ENCODE measurements at regions not wholly inside any gene's neighbourhood (a gene's known extent, or its start where the extent isn't known, plus 50 kb on each side); places are given as distances from the start of the nearest gene placed in this dataset.

GRCh38 chr12:25833657-25834056 is 124.8 kb upstream of the RASSF8 start:
- no peak for TF ChIP-seq CTCF (IDR thresholded peaks at IDR 0.05; ENCODE audit: unreplicated experiment)
- peaks cover 2% of the 10 kb centered on the region for H3K4me1 Mint-ChIP-seq (ENCODE audit: low read depth)
- peaks cover 12% of the 10 kb centered on the region for H3K9me3 Mint-ChIP-seq (ENCODE audit: low read depth)
- DNase-seq (ENCODE audit: low spot score, unreplicated experiment), result no peak
- no peak overlapping the region for H3K27ac Mint-ChIP-seq
- H3K27me3 Mint-ChIP-seq, result peaks cover 3% of the 10 kb centered on the region
- no peak overlapping the region for H3K4me3 Mint-ChIP-seq (ENCODE audit: low read depth)
- no peaks in the 10 kb centered on the region for H3K36me3 Mint-ChIP-seq (ENCODE audit: insufficient read depth)

GRCh38 chr12:25835385-25835784 is 123.1 kb upstream of the RASSF8 start:
- Mint-ChIP-seq H3K4me3 (ENCODE audit: low read depth) (no peak overlapping the region), H3K27ac (no peak overlapping the region), H3K9me3 (ENCODE audit: low read depth) (peaks cover 12% of the 10 kb centered on the region), H3K27me3 (no peaks in the 10 kb centered on the region), H3K36me3 (ENCODE audit: insufficient read depth) (no peaks in the 10 kb centered on the region), H3K4me1 (ENCODE audit: low read depth) (peaks cover 2% of the 10 kb centered on the region)
- no peak for TF ChIP-seq CTCF (IDR thresholded peaks at IDR 0.05; ENCODE audit: unreplicated experiment)
- DNase-seq (ENCODE audit: low spot score, unreplicated experiment), result no peak

GRCh38 chr12:25838007-25838406 is 120.5 kb upstream of the RASSF8 start:
- Mint-ChIP-seq H3K27me3 (no peaks in the 10 kb centered on the region), H3K4me1 (ENCODE audit: low read depth) (peaks cover 4% of the 10 kb centered on the region), H3K36me3 (ENCODE audit: insufficient read depth) (no peaks in the 10 kb centered on the region), H3K4me3 (ENCODE audit: low read depth) (no peak overlapping the region), H3K27ac (no peak overlapping the region), H3K9me3 (ENCODE audit: low read depth) (peaks cover 12% of the 10 kb centered on the region)
- DNase-seq (ENCODE audit: low spot score, unreplicated experiment), result no peak
- TF ChIP-seq CTCF (IDR thresholded peaks at IDR 0.05; ENCODE audit: unreplicated experiment), result no peak

- Mint-ChIP-seq H3K36me3 (ENCODE audit: insufficient read depth) (no peaks in the 10 kb centered on the region), H3K4me3 (ENCODE audit: low read depth) (no peak overlapping the region), H3K27me3 (no peaks in the 10 kb centered on the region), H3K4me1 (ENCODE audit: low read depth) (peaks cover 14% of the 10 kb centered on the region), H3K27ac (no peak overlapping the region), H3K9me3 (ENCODE audit: low read depth) (peaks cover 12% of the 10 kb centered on the region)
- TF ChIP-seq CTCF (IDR thresholded peaks at IDR 0.05; ENCODE audit: unreplicated experiment), result no peak
- no peak for DNase-seq (ENCODE audit: low spot score, unreplicated experiment)
Observed at GRCh38 chr12:25839470-25839869, 119.0 kb upstream of the RASSF8 start.

- no peak overlapping the region for H3K4me3 Mint-ChIP-seq (ENCODE audit: low read depth)
- TF ChIP-seq CTCF (IDR thresholded peaks at IDR 0.05; ENCODE audit: unreplicated experiment), result no peak
- H3K27me3 Mint-ChIP-seq, result no peaks in the 10 kb centered on the region
- peaks cover 17% of the 10 kb centered on the region for H3K4me1 Mint-ChIP-seq (ENCODE audit: low read depth)
- no peak overlapping the region for H3K27ac Mint-ChIP-seq
- no peak for DNase-seq (ENCODE audit: low spot score, unreplicated experiment)
- no peaks in the 10 kb centered on the region for H3K36me3 Mint-ChIP-seq (ENCODE audit: insufficient read depth)
- peaks cover 6% of the 10 kb centered on the region for H3K9me3 Mint-ChIP-seq (ENCODE audit: low read depth)
Observed at GRCh38 chr12:25840678-25841465, 117.6 kb upstream of the RASSF8 start.

Measured in progenitor cell of endocrine pancreas (in vitro differentiated cells).